ENCODE measurements at regions not wholly inside any gene's neighbourhood (a gene's known extent, or its start where the extent isn't known, plus 50 kb on each side); places are given as distances from the start of the nearest gene placed in this dataset.

DNA sequence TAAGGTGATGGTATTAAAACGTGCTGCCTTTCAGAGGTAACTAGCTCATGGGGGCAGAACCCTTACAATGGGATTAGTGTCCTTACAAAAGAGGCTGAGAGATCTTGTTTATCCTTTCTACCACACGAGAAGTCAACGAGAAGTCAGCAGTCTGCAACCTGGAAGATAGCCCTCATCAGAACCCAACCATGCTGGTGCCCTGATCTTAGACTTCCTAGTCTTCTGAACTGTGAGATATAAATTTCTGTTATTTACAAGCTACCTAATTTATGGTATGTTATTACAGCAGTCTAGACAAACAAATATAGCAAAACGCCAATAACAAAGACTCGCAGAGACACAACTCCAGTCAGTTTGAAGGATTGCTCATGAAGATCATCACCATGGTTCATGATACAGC lies 157.5 kb upstream of the TMEM106B start:
- Histone ChIP-seq H3F3A (ENCODE audit: insufficient read depth, low read length) (no peaks in the 10 kb centered on the region), H2AFZ (ENCODE audit: low read length) (no peak overlapping the region), H3K27me3 (replicated peaks; ENCODE audit: insufficient read depth, low read length) (no peaks in the 10 kb centered on the region), H3K79me2 (ENCODE audit: low read length) (no peaks in the 10 kb centered on the region), H3K27ac (ENCODE audit: low read length) (no peak overlapping the region), H3K9me3 (replicated peaks; ENCODE audit: insufficient read depth, low read length) (no peaks in the 10 kb centered on the region), H3K36me3 (replicated peaks; ENCODE audit: insufficient read depth, low read length) (no peaks in the 10 kb centered on the region), H3K9me2 (replicated peaks; ENCODE audit: insufficient read depth, low read length) (no peaks in the 10 kb centered on the region), H3K9ac (ENCODE audit: low read length) (no peak overlapping the region), H3K4me3 (ENCODE audit: low read length) (no peak overlapping the region), H3K4me1 (ENCODE audit: low read length) (no peaks in the 10 kb centered on the region), H3K4me2 (ENCODE audit: low read depth, low read length) (no peak overlapping the region), H4K20me1 (ENCODE audit: insufficient read depth, low read length) (no peaks in the 10 kb centered on the region)
- no peak for DNase-seq
- no peak for TF ChIP-seq EZH2phosphoT487 (IDR thresholded peaks at IDR 0.05; ENCODE audit: low read length)
- TF ChIP-seq, protein P1, sequence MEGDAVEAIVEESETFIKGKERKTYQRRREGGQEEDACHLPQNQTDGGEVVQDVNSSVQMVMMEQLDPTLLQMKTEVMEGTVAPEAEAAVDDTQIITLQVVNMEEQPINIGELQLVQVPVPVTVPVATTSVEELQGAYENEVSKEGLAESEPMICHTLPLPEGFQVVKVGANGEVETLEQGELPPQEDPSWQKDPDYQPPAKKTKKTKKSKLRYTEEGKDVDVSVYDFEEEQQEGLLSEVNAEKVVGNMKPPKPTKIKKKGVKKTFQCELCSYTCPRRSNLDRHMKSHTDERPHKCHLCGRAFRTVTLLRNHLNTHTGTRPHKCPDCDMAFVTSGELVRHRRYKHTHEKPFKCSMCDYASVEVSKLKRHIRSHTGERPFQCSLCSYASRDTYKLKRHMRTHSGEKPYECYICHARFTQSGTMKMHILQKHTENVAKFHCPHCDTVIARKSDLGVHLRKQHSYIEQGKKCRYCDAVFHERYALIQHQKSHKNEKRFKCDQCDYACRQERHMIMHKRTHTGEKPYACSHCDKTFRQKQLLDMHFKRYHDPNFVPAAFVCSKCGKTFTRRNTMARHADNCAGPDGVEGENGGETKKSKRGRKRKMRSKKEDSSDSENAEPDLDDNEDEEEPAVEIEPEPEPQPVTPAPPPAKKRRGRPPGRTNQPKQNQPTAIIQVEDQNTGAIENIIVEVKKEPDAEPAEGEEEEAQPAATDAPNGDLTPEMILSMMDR (IDR thresholded peaks at IDR 0.05; ENCODE audit: low read length), result no peak
- no peak for TF ChIP-seq EZH2 (optimal IDR thresholded peaks at IDR 0.05; ENCODE audit: low read depth, low read length)

DNA sequence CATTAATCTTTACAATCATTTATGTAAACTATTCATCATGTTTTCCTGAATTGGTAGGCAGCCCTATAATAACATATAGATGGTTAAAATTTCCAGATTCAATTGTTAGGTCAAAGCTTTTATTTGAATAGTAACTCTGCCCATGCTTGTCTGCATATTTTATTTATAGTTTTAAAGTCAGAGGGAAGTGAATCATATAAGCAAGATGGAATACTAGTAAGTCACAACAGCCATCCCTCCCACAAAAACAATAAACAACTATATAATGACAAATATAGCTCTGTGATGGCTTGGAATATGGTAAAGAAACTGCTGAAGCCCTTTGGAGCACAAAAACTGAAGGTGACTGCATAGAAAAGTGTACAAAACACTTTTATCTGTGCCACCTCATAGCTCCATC lies 156.3 kb upstream of the TMEM106B start:
- Histone ChIP-seq H3K9me3 (replicated peaks; ENCODE audit: insufficient read depth, low read length) (no peaks in the 10 kb centered on the region), H3K9me2 (replicated peaks; ENCODE audit: insufficient read depth, low read length) (no peaks in the 10 kb centered on the region), H3K4me3 (ENCODE audit: low read length) (no peak overlapping the region), H3K27ac (ENCODE audit: low read length) (no peak overlapping the region), H3K79me2 (ENCODE audit: low read length) (no peaks in the 10 kb centered on the region), H2AFZ (ENCODE audit: low read length) (no peak overlapping the region), H3K4me2 (ENCODE audit: low read depth, low read length) (no peak overlapping the region), H3K27me3 (replicated peaks; ENCODE audit: insufficient read depth, low read length) (no peaks in the 10 kb centered on the region), H3K4me1 (ENCODE audit: low read length) (no peaks in the 10 kb centered on the region), H3F3A (ENCODE audit: insufficient read depth, low read length) (no peaks in the 10 kb centered on the region), H4K20me1 (ENCODE audit: insufficient read depth, low read length) (no peaks in the 10 kb centered on the region), H3K36me3 (replicated peaks; ENCODE audit: insufficient read depth, low read length) (no peaks in the 10 kb centered on the region), H3K9ac (ENCODE audit: low read length) (no peak overlapping the region)
- no peak for TF ChIP-seq EZH2 (optimal IDR thresholded peaks at IDR 0.05; ENCODE audit: low read depth, low read length)
- TF ChIP-seq, protein P1 (IDR thresholded peaks at IDR 0.05; ENCODE audit: low read length), result no peak
- no peak for TF ChIP-seq EZH2phosphoT487 (IDR thresholded peaks at IDR 0.05; ENCODE audit: low read length)
- DNase-seq, result no peak

DNA sequence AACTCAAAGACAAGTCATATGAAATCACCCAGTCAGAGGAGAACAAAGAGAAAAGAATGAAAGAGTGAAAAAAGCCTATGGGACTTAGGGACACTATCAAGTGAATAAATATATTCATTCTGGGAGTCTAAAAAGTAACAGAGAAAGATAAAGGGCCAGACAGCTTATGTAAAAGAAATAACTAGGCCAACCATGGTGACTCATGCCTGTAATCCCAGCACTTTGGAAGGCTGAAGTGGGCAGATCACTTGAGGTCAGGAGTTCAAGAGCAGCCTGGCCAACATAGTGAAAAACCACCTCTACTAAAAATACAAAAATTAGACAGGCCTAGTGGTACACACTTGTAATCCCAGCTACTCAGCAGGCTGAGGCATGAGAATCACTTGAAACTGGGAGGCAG lies 154.7 kb upstream of the TMEM106B start:
- no peaks in the 10 kb centered on the region for H3K9me3 ChIP-seq (replicated peaks; ENCODE audit: insufficient read depth, low read length)
- no peak overlapping the region for H3K4me3 ChIP-seq (ENCODE audit: low read length)
- H3K27me3 ChIP-seq (replicated peaks; ENCODE audit: insufficient read depth, low read length), result no peaks in the 10 kb centered on the region
- H3F3A ChIP-seq (ENCODE audit: insufficient read depth, low read length), result no peaks in the 10 kb centered on the region
- no peak overlapping the region for H3K9ac ChIP-seq (ENCODE audit: low read length)
- H3K27ac ChIP-seq (ENCODE audit: low read length), result no peak overlapping the region
- H3K79me2 ChIP-seq (ENCODE audit: low read length), result no peaks in the 10 kb centered on the region
- no peak for TF ChIP-seq EZH2 (optimal IDR thresholded peaks at IDR 0.05; ENCODE audit: low read depth, low read length)
- TF ChIP-seq, protein P1 (IDR thresholded peaks at IDR 0.05; ENCODE audit: low read length), result no peak
- no peak for TF ChIP-seq EZH2phosphoT487 (IDR thresholded peaks at IDR 0.05; ENCODE audit: low read length)
- H3K36me3 ChIP-seq (replicated peaks; ENCODE audit: insufficient read depth, low read length), result no peaks in the 10 kb centered on the region
- no peak for DNase-seq
- no peaks in the 10 kb centered on the region for H4K20me1 ChIP-seq (ENCODE audit: insufficient read depth, low read length)
- H2AFZ ChIP-seq (ENCODE audit: low read length), result no peak overlapping the region
- H3K4me1 ChIP-seq (ENCODE audit: low read length), result no peaks in the 10 kb centered on the region
- no peak overlapping the region for H3K4me2 ChIP-seq (ENCODE audit: low read depth, low read length)
- no peaks in the 10 kb centered on the region for H3K9me2 ChIP-seq (replicated peaks; ENCODE audit: insufficient read depth, low read length)

Data from MM.1S (cell line).